ENCODE measurements at regions not wholly inside any gene's neighbourhood (a gene's known extent, or its start where the extent isn't known, plus 50 kb on each side); places are given as distances from the start of the nearest gene placed in this dataset.
A peak's percentile ranks its signal among the peaks of the same experiment; 100 is the strongest.
"Not testable (repeated sequence)": the region's sequence is repeated elsewhere in the genome, so short reads cannot be mapped to it uniquely, and the experiment has no call there.

DNA sequence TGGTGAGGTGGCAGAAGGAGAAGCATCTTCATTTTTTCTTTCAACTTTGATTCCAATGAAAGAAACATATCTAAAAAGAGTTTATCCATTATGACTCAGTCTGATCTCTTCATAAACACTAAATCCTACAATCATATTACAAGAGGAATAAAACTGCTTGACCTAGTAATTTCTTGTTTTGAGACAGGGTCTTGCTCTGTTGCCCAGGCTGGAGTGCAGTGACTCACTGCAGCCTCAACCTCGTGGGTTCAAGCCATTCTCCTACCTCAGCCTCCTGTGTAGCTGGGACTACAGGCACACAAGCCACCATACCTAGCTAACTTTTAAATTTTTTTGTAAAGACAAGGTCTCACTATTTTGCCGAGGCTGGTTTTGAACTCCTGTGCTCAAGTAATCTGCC, 147.2 kb downstream of the NDUFA12 start:
- no peak for DNase-seq

DNA sequence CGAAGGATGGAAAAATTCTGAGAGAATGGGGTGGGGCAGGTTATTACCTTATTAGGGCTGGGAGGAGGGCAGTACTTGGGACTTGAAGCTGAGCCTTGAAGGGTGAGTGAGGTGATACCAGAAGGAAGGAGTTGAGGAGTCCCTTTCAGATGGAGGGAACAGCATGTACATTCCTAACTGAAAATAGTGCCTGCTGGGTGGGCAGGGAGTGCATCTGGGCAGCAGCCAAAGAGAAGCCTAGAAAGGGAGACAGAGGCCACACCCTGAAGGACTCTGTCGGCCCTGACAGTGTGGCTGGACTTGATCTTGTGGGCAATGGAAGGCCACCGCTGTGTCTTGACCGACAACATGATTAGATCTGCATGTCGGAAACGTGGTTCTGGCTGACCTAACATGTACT, 147.6 kb downstream of the NDUFA12 start:
- DNase-seq: no peak

DNA sequence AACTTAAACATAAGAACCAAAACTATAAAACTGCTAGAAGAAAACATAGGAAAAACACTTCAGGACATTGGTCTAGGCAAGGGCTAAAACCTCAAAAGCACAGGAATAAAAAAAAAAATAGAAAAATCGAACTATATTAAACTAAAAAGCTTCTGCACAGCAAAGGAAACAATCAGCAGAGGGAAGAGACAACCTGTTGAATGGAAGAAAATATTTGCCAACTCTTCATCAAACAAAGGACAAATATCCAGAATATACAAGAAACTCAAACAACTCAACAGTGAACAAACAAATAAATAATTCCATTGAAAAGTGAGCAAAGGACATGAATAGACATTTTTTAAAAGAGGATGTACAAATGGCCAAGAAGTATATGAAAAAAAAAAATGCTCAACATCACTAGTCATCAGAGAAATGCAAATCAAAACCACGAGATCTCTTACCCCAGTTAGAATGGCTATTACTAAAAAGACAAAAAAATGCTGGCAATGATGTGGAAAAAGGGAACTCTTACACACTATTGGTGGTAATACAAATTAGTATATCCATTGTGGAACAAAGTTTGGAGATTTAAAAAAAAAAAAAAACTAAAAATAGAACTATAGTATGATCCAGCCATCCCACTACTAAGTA, 152.0 kb downstream of the NDUFA12 start:
- DNase-seq: peak; percentile 33

- DNase-seq: no peak
Measured at GRCh38 chr12:94849411-94849976, 154.0 kb downstream of the NDUFA12 start.

- DNase-seq: no peak
Measured at GRCh38 chr12:94848966-94849365, 154.5 kb downstream of the NDUFA12 start.

GRCh38 chr12:94845110-94845509, 158.4 kb downstream of the NDUFA12 start:
- no peak for DNase-seq

GRCh38 chr12:94844452-94844851, 159.0 kb downstream of the NDUFA12 start:
- no peak for DNase-seq

GRCh38 chr12:94841904-94842610, 161.4 kb downstream of the NDUFA12 start:
- no peak for DNase-seq

DNA sequence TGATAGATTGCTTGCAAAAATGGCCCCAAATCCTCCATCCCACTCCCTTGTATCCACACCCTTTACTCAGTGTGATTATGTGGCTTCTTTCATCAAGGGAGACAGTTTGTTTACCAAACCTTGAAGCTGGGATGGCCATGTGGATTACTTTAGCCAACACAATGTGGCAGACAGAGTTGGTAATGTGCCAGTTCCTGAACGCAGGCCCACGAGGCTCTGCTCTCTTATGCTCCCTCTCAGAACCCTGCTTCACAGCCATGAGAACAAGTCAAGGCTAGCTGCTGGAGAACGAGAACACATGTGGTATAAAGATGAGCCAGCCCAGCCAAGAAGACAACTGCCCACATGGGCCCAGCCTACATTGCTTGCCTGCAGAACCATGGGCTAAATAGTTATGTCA, 162.3 kb downstream of the NDUFA12 start:
- no peak for DNase-seq

DNA sequence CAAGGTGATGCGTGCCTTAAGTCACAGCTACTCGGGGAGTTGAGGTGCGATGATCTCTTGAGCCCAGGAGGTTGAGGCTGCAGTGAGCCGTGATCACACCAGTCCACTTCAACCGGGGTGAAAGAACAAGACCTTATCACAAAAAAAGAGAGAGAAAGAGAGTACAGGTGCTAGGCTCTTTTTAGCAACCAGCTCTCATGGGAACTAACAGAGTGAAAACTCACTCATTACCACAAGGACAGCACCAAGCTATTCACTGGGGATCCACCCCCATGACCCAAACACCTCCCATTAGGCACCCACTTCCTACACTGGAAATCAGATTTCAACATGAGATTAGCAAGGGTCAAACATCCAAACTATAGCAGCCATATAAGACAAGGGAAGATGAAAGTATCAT, 164.2 kb downstream of the NDUFA12 start:
- DNase-seq: no peak

DNA sequence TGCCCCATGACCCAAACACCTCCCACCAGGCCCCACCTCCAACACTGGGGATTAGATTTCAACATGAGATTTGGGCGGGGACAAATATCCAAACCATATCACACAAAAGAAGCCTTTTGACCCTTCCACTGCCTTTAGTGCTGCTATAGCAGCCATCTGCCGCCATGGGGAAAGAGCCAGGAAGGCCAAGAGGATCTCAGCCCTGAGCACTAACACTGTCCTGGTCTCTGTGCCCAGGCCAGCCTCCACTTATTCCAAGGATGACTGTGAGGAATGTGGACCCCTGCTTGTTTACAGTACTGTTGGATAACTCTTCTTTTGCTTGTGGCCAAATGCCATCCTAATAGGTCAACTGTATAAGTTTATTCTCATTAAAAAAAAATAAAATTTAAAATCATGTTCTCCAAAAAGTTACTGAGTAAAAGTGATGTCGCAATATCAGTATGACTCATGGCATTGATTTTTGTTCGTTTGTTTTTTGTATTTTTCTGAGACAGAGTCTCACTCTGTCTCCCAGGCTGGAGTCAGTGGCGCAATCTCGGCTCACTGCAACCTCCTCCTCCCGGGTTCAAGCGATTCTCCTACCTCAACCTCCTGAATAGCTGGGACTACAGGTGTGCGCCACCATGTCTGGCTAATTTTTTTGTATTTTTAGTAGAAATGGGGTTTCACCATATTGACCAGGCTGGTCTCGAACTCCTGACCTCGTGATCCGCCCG, 166.4 kb downstream of the NDUFA12 start:
- DNase-seq: peak; percentile 37

DNA sequence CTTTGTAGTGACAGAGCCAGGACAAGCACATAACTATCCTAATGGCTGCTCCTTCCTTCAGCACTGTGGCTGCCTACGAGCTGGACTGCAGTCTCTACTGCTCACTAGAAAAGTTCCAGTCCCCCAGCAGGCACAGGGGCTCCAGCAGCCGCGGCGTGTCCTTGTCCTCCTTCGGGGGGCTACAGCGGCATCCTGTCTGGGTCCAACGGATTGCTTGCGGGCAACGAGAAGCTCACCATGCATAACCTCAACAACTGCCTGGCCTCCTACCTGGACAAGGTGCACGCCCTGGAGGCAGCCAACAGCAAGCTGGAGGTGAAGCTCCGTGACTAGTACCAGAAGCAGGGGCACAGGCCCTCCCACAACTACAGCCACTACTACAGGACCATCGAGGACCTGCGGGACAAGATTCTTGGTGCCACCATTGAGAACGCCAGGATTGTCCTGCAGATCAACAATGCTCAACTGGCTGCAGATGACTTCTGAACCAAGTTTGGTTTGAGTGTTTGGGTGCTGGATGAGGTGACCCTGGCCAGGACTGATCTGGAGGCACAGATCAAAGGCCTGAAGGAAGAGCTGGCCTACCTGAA, 169.4 kb downstream of the NDUFA12 start:
- DNase-seq: no peak

DNA sequence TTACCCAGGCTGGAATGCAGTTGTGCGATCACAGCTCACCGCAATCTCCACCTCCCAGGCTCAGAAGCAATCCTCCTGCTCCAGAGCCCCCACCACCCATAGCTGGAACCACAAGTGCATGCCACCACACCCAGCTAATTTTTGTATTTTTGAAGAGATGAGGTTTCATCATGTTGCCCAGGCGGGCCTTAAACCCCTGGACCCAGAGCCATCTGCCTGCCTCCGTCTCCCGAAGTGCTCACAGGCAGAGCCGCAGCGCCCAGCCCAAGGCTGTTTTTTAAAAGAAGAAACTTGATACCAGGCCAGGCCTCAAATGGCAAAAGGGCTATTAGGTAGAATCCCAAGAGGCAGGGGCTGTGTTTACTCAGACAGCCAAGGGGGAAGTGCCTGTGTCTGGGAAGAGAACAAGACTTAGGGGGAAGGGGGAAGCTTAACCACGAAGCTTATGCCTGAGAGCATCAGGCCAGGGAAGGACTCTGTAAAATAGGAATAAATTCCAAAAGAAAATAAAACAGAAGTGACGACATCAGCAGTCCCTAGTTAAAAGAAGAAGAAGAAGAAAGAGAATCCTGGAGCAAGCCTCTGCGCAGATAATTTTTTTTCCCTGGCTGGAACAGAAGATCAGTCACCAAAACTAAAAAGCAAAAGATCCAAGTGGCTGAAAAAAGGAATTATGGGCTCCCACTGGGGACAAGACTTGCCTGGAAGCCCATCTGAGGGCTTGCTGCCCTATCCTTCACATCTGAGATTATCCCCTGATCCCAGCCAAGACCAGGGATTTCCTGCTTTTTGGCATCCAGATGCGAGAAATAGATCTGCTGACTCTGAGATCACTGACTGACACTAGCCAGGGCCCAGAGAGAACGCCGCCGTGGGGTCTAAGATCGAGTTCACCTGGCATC, 170.5 kb downstream of the NDUFA12 start:
- DNase-seq: peak; percentile 79

GRCh38 chr12:94832105-94832504, 171.4 kb downstream of the NDUFA12 start:
- no peak for DNase-seq

- no peak for DNase-seq
Measured at GRCh38 chr12:94831081-94831751, 172.3 kb downstream of the NDUFA12 start.

DNA sequence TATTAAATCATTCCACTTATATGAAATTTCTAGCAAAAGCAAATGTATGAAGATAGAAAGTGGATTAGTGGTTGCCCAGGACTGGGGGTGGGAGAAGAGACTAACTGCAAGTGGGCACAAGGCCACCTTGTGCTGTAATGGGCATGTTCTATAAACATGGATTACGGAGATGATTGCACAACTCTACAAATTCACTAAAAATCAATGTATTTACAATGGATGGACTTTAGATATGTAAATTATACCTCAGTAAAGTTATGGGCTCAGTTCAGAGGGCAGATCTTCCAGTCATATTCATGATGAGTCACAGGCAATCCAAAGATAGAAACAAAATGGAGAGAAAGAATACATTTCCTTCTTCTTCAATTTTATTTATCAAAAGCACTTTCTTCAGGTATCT, 173.9 kb downstream of the NDUFA12 start:
- DNase-seq: no peak

- no peak for DNase-seq
Measured at GRCh38 chr12:94819011-94819410, 168.7 kb upstream of the TMCC3 start.

DNA sequence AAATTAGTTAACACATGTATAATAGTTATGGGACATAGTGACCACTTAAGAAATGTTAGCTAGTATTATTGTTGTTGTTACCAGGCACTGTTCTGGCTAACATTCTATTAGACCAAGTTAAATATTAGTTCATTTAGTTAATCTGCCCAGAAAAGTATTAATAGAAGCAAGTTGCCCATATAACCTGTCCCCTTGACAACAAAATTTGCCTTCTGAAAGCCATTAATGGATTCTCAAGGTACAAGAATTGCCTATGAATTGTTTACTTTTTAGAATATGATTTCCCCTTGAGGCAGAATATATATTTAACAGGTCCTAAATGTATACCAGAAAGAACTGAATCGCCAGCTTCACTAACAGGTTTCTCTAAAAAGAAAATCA, 167.3 kb upstream of the TMCC3 start:
- DNase-seq: no peak

- DNase-seq: not testable (repeated sequence)
Measured at GRCh38 chr12:94817201-94817600, 166.8 kb upstream of the TMCC3 start.

DNA sequence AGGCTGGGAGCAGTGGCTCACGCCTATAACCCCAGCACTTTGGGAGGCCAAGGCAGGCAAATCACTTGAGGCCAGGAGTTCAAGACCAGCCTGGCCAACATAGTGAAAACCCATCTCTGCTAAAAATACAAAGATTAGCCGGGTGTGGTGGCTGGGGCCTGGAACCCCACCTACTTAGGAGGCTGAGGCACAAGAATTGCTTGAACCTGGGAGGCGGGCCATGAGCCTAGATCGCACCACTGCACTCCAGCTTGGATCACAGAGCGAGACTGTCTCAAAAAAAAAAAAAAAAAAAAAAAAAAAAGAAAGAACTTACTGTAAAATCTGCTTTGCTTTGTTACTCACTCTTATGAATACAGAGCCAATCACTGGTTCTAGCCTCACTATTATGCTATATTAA, 166.4 kb upstream of the TMCC3 start:
- not testable (repeated sequence) for DNase-seq

GRCh38 chr12:94815958-94816357, 165.6 kb upstream of the TMCC3 start:
- DNase-seq: no peak
